ENCODE measurements at regions not wholly inside any gene's neighbourhood (a gene's known extent, or its start where the extent isn't known, plus 50 kb on each side); places are given as distances from the start of the nearest gene placed in this dataset.

- H3K27me3 ChIP-seq = no peaks in the 10 kb centered on the region
- intact Hi-C loops (cut with DNase I) = no loop called here
- H3K4me3 ChIP-seq = no peak overlapping the region
- no peaks in the 10 kb centered on the region for H3K4me1 ChIP-seq
- TF ChIP-seq CTCF (IDR thresholded peaks at IDR 0.05) (no peak), POLR2A (IDR thresholded peaks at IDR 0.05) (no peak)
- ATAC-seq = no peak
- H3K9me3 ChIP-seq = no peaks in the 10 kb centered on the region
- H3K27ac ChIP-seq = no peak overlapping the region
- no peak for DNase-seq
- no peaks in the 10 kb centered on the region for H3K36me3 ChIP-seq
- no CpG with 5 or more reads among the region's 4 CpGs for WGBS (ENCODE audit: insufficient coverage, low coverage, low lambda C conversion rate, missing lambda C conversion rate)
Observed at GRCh38 chr5:170171811-170172210, 61.0 kb upstream of the C5orf58 start.

- no peaks in the 10 kb centered on the region for H3K27me3 ChIP-seq
- intact Hi-C loops (cut with DNase I) = no loop called here
Observed at GRCh38 chr5:170173227-170173626, 59.6 kb upstream of the C5orf58 start.

GRCh38 chr5:170173647-170174046, 59.1 kb upstream of the C5orf58 start:
- H3K27me3 ChIP-seq = no peaks in the 10 kb centered on the region
- intact Hi-C loops (cut with DNase I) = no loop called here
- H3K4me3 ChIP-seq = no peak overlapping the region
- no peaks in the 10 kb centered on the region for H3K36me3 ChIP-seq
- no peak for ATAC-seq
- TF ChIP-seq CTCF (IDR thresholded peaks at IDR 0.05) (no peak), POLR2A (IDR thresholded peaks at IDR 0.05) (no peak)
- DNase-seq = no peak
- H3K4me1 ChIP-seq = no peaks in the 10 kb centered on the region
- WGBS (ENCODE audit: insufficient coverage, low coverage, low lambda C conversion rate, missing lambda C conversion rate) = 56% methylated on average over 5 of the region's 5 CpGs
- no peaks in the 10 kb centered on the region for H3K9me3 ChIP-seq
- H3K27ac ChIP-seq = no peak overlapping the region

More at GRCh38 chr5:170173227-170173626, 59.6 kb upstream of the C5orf58 start:
- no peak for ATAC-seq
- TF ChIP-seq CTCF (IDR thresholded peaks at IDR 0.05) (no peak), POLR2A (IDR thresholded peaks at IDR 0.05) (no peak)
- no peaks in the 10 kb centered on the region for H3K4me1 ChIP-seq
- H3K4me3 ChIP-seq = no peak overlapping the region
- WGBS (ENCODE audit: insufficient coverage, low coverage, low lambda C conversion rate, missing lambda C conversion rate) = 66% methylated on average over 4 of the region's 4 CpGs
- no peak overlapping the region for H3K27ac ChIP-seq
- no peak for DNase-seq
- H3K9me3 ChIP-seq = no peaks in the 10 kb centered on the region
- no peaks in the 10 kb centered on the region for H3K36me3 ChIP-seq

- H3K27ac ChIP-seq = no peak overlapping the region
- intact Hi-C loops (cut with DNase I) = no loop called here
Observed at GRCh38 chr5:170176916-170177315, 55.9 kb upstream of the C5orf58 start.

More at GRCh38 chr5:170176916-170177315, 55.9 kb upstream of the C5orf58 start:
- Histone ChIP-seq H3K4me3 (no peak overlapping the region), H3K9me3 (no peaks in the 10 kb centered on the region), H3K4me1 (no peaks in the 10 kb centered on the region), H3K36me3 (no peaks in the 10 kb centered on the region), H3K27me3 (no peaks in the 10 kb centered on the region)
- DNase-seq (no peak), ATAC-seq (peak in 1 of 4 donors; percentile 22)
- 38% methylated on average over 3 of the region's 7 CpGs for WGBS (ENCODE audit: insufficient coverage, low coverage, low lambda C conversion rate, missing lambda C conversion rate)
- TF ChIP-seq POLR2A (IDR thresholded peaks at IDR 0.05) (no peak), CTCF (IDR thresholded peaks at IDR 0.05) (no peak)

Measured in right lobe of liver (tissue), 6 donors.